Loucy (cell line): ENCODE measurements at regions not wholly inside any gene's neighbourhood (a gene's known extent, or its start where the extent isn't known, plus 50 kb on each side); places are given as distances from the start of the nearest gene placed in this dataset.

Experiments used
- CTCF ChIP-seq: fragments of 200-600 bp; sonication (generic); conservative IDR thresholded peaks from 2 replicates; pipeline ENCODE4 v1.5.1; 2014; ENCODE audit warnings: mild to moderate bottlenecking, antibody characterized with exemption, low read length
- EZH2phosphoT487 ChIP-seq: fragments of 200-600 bp; IDR thresholded peaks from 2 replicates; pipeline ENCODE4 v1.6.1; 2018; ENCODE audit warnings: antibody characterized with exemption, mild to moderate bottlenecking, moderate library complexity, borderline replicate concordance

- TF ChIP-seq CTCF, result no peak
- no peak for TF ChIP-seq EZH2phosphoT487
Observed at GRCh38 chr14:104450811-104451401, 128.7 kb upstream of the C14orf180 start.
